Stomach smooth muscle (tissue), 2 donors: ENCODE measurements at regions not wholly inside any gene's neighbourhood (a gene's known extent, or its start where the extent isn't known, plus 50 kb on each side); places are given as distances from the start of the nearest gene placed in this dataset.

Experiments
- H3K27ac ChIP-seq: one replicate; pipeline ENCODE4 v1.7.0; 2013; ENCODE audit warnings: mild to moderate bottlenecking, low read length, inconsistent platforms
- H3K27me3 ChIP-seq, 2 donors: one replicate each; pipeline ENCODE4 v1.7.0; 2013; ENCODE audit warnings: low read length in 2 of 2; ENCODE audit not compliant: insufficient read depth in 2 of 2, control insufficient read depth in 1 of 2
- H3K36me3 ChIP-seq, 2 donors: one replicate each; pipeline ENCODE4 v1.7.0; 2013; ENCODE audit warnings: low read length in 2 of 2; ENCODE audit not compliant: control insufficient read depth in 2 of 2, insufficient read depth in 2 of 2
- H3K4me1 ChIP-seq: one replicate; pipeline ENCODE4 v1.7.0; 2013; ENCODE audit warnings: low read length; ENCODE audit not compliant: control insufficient read depth, insufficient read depth
- H3K4me3 ChIP-seq, 2 donors: one replicate each; pipeline ENCODE4 v1.7.0; 2013; ENCODE audit warnings: low read length in 2 of 2
- H3K9ac ChIP-seq, 2 donors: one replicate each; pipeline ENCODE4 v1.7.0; 2013; ENCODE audit warnings: low read length in 2 of 2, mild to moderate bottlenecking in 1 of 2
- H3K9me3 ChIP-seq, 2 donors: one replicate each; pipeline ENCODE4 v1.7.0; 2013; ENCODE audit warnings: low read length in 2 of 2; ENCODE audit not compliant: control insufficient read depth in 2 of 2
- donor health status: healthy.
- donor health status: Pancreatic carcinoma.

- H3K4me1 ChIP-seq = no peaks in the 10 kb centered on the region
- no peak overlapping the region for H3K9ac ChIP-seq
- H3K27ac ChIP-seq = no peak overlapping the region
- no peaks in the 10 kb centered on the region for H3K27me3 ChIP-seq
- H3K36me3 ChIP-seq = no peaks in the 10 kb centered on the region
- peaks cover 0 to 3% of the 10 kb centered on the region in 2 donors for H3K9me3 ChIP-seq
- H3K4me3 ChIP-seq = no peak overlapping the region
Measured at GRCh38 chr15:39323157-39323556, 257.7 kb upstream of the THBS1 start.

DNA sequence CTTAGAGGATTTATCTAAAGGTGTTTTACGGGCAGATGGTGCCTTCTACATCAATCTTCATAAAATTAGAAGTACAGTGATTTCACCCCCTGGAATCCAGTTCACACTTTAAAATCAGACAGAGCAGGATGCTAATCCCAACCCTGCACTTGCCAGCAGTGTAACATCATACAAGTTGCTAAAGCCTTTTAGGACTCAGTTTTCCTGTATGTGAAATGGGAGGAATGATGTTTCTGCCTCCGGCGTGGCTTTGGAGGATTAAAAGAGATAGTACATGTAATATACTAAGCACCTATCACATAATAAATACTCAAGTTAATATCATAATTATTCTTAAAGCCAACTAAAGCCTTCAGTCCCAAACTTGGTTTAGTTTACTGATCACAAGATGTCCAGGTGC, 257.2 kb upstream of the THBS1 start:
- H3K4me3 ChIP-seq = no peak overlapping the region
- peaks cover 0 to 3% of the 10 kb centered on the region in 2 donors for H3K9me3 ChIP-seq
- no peaks in the 10 kb centered on the region for H3K4me1 ChIP-seq
- no peaks in the 10 kb centered on the region for H3K36me3 ChIP-seq
- H3K27ac ChIP-seq = no peak overlapping the region
- H3K9ac ChIP-seq = no peak overlapping the region
- H3K27me3 ChIP-seq = no peaks in the 10 kb centered on the region

- Histone ChIP-seq H3K27ac (no peak overlapping the region), H3K9ac (no peak overlapping the region), H3K4me1 (no peaks in the 10 kb centered on the region), H3K9me3 (no peaks in the 10 kb centered on the region), H3K36me3 (no peaks in the 10 kb centered on the region), H3K27me3 (no peaks in the 10 kb centered on the region), H3K4me3 (no peak overlapping the region)
Measured at GRCh38 chr15:39326306-39326975, 254.4 kb upstream of the THBS1 start.

GRCh38 chr15:39327005-39327730, 253.7 kb upstream of the THBS1 start:
- H3K27me3 ChIP-seq = no peaks in the 10 kb centered on the region
- H3K4me1 ChIP-seq = no peaks in the 10 kb centered on the region
- H3K9me3 ChIP-seq = no peaks in the 10 kb centered on the region
- no peak overlapping the region for H3K27ac ChIP-seq
- H3K36me3 ChIP-seq = no peaks in the 10 kb centered on the region
- no peak overlapping the region for H3K9ac ChIP-seq
- H3K4me3 ChIP-seq = no peak overlapping the region

GRCh38 chr15:39330061-39330460, 250.8 kb upstream of the THBS1 start:
- no peaks in the 10 kb centered on the region for H3K36me3 ChIP-seq
- H3K27ac ChIP-seq = no peak overlapping the region
- no peaks in the 10 kb centered on the region for H3K27me3 ChIP-seq
- H3K4me3 ChIP-seq = no peak overlapping the region
- no peaks in the 10 kb centered on the region for H3K9me3 ChIP-seq
- no peak overlapping the region for H3K9ac ChIP-seq
- peaks cover 3% of the 10 kb centered on the region for H3K4me1 ChIP-seq

DNA sequence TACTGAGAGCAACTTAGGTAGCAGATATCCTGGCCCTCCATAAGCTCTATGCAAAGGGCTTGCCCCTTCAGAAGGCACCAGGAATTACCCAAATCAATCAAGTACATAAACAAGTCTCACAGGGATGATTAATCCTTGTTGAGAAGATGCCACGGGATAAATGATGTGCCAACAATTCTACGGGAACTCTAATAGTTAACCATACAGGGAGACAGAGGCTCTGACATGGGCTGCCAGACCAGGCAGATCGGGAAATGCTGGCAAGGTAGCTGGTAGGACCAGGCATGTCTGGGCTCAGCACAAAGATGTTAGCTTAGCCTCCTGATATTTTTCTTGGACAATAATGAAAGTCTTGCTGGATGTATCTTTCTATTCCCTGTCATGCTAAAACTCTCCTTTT, 249.3 kb upstream of the THBS1 start:
- no peaks in the 10 kb centered on the region for H3K36me3 ChIP-seq
- peaks cover 6% of the 10 kb centered on the region for H3K4me1 ChIP-seq
- no peak overlapping the region for H3K27ac ChIP-seq
- peak overlapping the region in 1 of 2 donors; percentile 4 for H3K4me3 ChIP-seq
- H3K9ac ChIP-seq = no peak overlapping the region
- H3K27me3 ChIP-seq = no peaks in the 10 kb centered on the region
- no peaks in the 10 kb centered on the region for H3K9me3 ChIP-seq

GRCh38 chr15:39332846-39333245, 248.0 kb upstream of the THBS1 start:
- H3K27me3 ChIP-seq = no peaks in the 10 kb centered on the region
- no peak overlapping the region for H3K4me3 ChIP-seq
- H3K9me3 ChIP-seq = no peaks in the 10 kb centered on the region
- no peaks in the 10 kb centered on the region for H3K36me3 ChIP-seq
- H3K27ac ChIP-seq = no peak overlapping the region
- H3K4me1 ChIP-seq = peaks cover 16% of the 10 kb centered on the region
- H3K9ac ChIP-seq = no peak overlapping the region

DNA sequence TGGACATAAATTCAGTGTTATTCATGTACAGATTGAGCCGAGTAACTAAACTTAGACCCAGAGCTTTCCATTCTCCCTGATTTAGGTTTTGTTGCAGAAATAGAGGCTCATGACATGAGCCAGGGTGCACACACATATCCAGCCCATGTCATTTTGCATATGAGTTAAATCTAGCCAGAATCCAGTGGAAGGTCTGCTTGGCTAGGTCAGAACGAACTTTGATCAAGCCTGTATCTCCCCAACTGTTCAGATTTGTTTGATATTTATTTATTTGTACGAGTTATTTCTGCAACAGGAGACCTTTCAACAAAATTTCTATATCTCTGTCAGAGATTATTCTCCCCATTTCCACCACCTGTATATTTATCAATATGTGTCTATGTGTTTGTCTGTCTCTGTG, 247.5 kb upstream of the THBS1 start:
- no peak overlapping the region for H3K27ac ChIP-seq

DNA sequence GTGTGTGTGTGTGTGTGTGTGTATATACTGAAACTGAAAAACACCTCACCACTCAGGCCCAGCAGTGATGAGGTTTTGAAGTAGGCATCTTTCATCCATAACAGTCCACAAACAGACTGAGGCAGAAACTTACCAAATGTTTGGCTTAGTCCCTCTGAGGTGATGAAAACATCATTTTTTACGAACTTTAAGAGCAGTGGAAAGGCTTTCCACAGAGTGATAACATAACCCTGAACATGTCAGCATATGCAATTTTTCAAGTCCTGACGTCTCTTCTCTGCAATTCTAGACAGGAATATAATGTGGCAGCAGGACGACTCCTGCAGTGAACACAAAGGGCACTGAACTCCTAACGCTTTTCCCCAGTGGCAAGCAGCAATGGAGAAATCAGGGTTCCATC, 247.0 kb upstream of the THBS1 start:
- Histone ChIP-seq H3K27me3 (no peaks in the 10 kb centered on the region), H3K36me3 (no peaks in the 10 kb centered on the region), H3K9me3 (no peaks in the 10 kb centered on the region), H3K4me3 (no peak overlapping the region), H3K4me1 (peaks cover 16% of the 10 kb centered on the region), H3K27ac (no peak overlapping the region), H3K9ac (no peak overlapping the region)

More for the DNA sequence above, 247.5 kb upstream of the THBS1 start:
- no peak overlapping the region for H3K9ac ChIP-seq
- no peaks in the 10 kb centered on the region for H3K9me3 ChIP-seq
- no peaks in the 10 kb centered on the region for H3K36me3 ChIP-seq
- H3K4me3 ChIP-seq = no peak overlapping the region
- no peaks in the 10 kb centered on the region for H3K27me3 ChIP-seq
- H3K4me1 ChIP-seq = peaks cover 16% of the 10 kb centered on the region

DNA sequence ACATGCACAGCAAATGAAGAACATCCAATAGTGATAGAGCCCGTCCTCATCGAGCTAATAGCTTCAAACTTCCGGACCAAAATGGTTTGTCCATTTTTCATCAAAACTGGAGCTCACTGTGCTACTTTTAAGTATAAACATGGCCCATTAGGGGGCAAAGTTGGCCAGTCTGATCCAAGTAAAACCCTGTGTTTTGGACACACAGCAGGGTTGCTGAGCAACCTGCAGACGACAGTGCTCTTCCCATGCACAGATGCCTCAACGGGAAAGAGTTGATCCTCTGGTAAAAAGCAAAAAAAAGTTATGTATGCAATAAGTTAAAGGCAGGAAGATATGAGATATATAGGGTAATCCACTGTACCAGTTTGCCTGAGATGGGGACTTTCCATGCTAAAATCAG, 244.0 kb upstream of the THBS1 start:
- Histone ChIP-seq H3K9me3 (no peaks in the 10 kb centered on the region), H3K27me3 (no peaks in the 10 kb centered on the region), H3K36me3 (no peaks in the 10 kb centered on the region), H3K4me1 (peaks cover 16% of the 10 kb centered on the region), H3K4me3 (no peak overlapping the region), H3K27ac (peak overlapping the region; percentile 8), H3K9ac (peak overlapping the region in 1 of 2 donors; percentile 42)

- Histone ChIP-seq H3K9ac (no peak overlapping the region), H3K9me3 (peaks cover 0 to 6% of the 10 kb centered on the region in 2 donors), H3K27ac (no peak overlapping the region), H3K4me1 (peaks cover 16% of the 10 kb centered on the region), H3K27me3 (no peaks in the 10 kb centered on the region), H3K4me3 (no peak overlapping the region), H3K36me3 (no peaks in the 10 kb centered on the region)
Measured at GRCh38 chr15:39338251-39338650, 242.6 kb upstream of the THBS1 start.
